Activated CD8-positive, alpha-beta memory T cell treated with anti-CD3 and anti-CD28 coated beads, Interleukin-2, amount 50 U/mL, for 1 hour (primary cell): ENCODE measurements at regions not wholly inside any gene's neighbourhood (a gene's known extent, or its start where the extent isn't known, plus 50 kb on each side); places are given as distances from the start of the nearest gene placed in this dataset.

Source experiments
- DNase-seq: peaks from one replicate; pipeline ENCODE4 v3.0.0-alpha.2; 2020; ENCODE audit errors: extremely low read depth

- DNase-seq, result no peak
Observed at GRCh38 chr17:77501751-77502625, 361.2 kb downstream of the SEC14L1 start.

- DNase-seq, result no peak
Observed at GRCh38 chr17:77502626-77503292, 362.0 kb downstream of the SEC14L1 start.

GRCh38 chr17:77503293-77503655 lies 362.5 kb downstream of the SEC14L1 start:
- DNase-seq, result no peak

- no peak for DNase-seq
Observed at GRCh38 chr17:77503916-77504651, 363.3 kb downstream of the SEC14L1 start.

- DNase-seq, result no peak
Observed at GRCh38 chr17:77504652-77505155, 363.9 kb downstream of the SEC14L1 start.

GRCh38 chr17:77505181-77505639 lies 364.4 kb downstream of the SEC14L1 start:
- DNase-seq, result no peak

GRCh38 chr17:77506371-77506991 lies 365.7 kb downstream of the SEC14L1 start:
- DNase-seq, result no peak

- no peak for DNase-seq
Observed at GRCh38 chr17:77507111-77507885, 366.5 kb downstream of the SEC14L1 start.

- no peak for DNase-seq
Observed at GRCh38 chr17:77508047-77508715, 367.4 kb downstream of the SEC14L1 start.

GRCh38 chr17:77509089-77509488 lies 368.3 kb downstream of the SEC14L1 start:
- no peak for DNase-seq

- DNase-seq, result no peak
Observed at GRCh38 chr17:77509599-77509998, 368.8 kb downstream of the SEC14L1 start.

- DNase-seq, result no peak
Observed at GRCh38 chr17:77510133-77510796, 369.5 kb downstream of the SEC14L1 start.

- DNase-seq, result no peak
Observed at GRCh38 chr17:77511514-77512061, 370.8 kb downstream of the SEC14L1 start.

- DNase-seq, result no peak
Observed at GRCh38 chr17:77512062-77512946, 371.5 kb downstream of the SEC14L1 start.

GRCh38 chr17:77513045-77513444 lies 372.3 kb downstream of the SEC14L1 start:
- no peak for DNase-seq

GRCh38 chr17:77515227-77515626 lies 374.5 kb downstream of the SEC14L1 start:
- no peak for DNase-seq

- DNase-seq, result no peak
Observed at GRCh38 chr17:77516902-77517301, 376.1 kb downstream of the SEC14L1 start.

- no peak for DNase-seq
Observed at GRCh38 chr17:77521076-77521475, 380.3 kb downstream of the SEC14L1 start.

- DNase-seq, result no peak
Observed at GRCh38 chr17:77523540-77523939, 382.8 kb downstream of the SEC14L1 start.
